GM19395 (cell line): ENCODE measurements at regions not wholly inside any gene's neighbourhood (a gene's known extent, or its start where the extent isn't known, plus 50 kb on each side); places are given as distances from the start of the nearest gene placed in this dataset.

ENCODE experiments used
- ATAC-seq: cut with Tn5 transposase; IDR thresholded peaks from one replicate; pipeline ENCODE4 v1.9.1; 2021; ENCODE audit warnings: mild to moderate bottlenecking, moderate library complexity; ENCODE audit not compliant: unreplicated experiment

DNA sequence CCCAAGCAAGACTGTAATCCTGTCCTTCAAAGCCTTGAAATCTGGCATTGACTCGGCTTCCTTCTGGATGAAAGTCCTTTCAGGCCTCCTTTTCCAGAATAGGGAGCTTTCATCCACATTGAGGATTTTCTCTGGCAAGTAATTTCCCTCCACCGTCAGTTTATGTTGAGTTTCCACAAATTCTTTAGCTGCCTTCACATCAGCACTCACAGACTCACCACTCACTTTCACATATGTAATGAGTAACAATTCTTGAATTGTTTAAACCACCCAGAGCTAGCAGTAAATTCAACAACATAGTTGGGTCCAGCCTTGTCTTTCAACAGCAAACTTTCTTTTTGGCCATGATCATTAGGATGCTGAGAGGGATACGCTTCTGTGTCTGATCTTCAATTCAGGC, 84.3 kb upstream of the PRDM11 start:
- ATAC-seq, result no peak

DNA sequence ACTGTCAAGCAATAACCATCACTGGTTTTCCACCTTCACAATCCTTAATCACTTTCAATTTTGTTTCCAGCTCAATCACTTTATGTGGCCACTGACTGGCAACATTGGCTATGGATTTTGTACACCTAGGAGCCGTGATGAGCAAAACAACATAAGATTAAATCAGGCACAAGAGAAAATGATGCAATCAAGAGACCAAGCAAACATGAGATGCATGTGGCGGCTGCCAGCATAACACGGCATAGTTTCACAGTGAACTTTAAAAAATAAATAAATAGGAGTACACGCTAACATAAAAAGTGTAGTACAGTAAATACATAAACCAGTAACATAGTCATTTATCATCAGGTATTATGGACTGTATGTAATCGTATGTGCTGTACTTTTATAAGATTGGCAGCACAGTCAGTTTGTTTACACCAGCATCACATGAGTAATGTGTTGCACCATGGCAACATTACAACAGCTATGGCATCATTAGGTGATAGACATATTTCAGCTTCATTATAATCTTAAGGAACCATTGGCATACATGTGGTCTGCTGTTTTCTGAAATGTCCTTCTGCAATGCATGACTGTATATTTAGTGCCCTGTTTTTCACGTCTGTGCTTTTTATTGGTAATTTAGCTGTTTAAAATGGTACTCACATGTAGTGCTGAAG, 83.3 kb upstream of the PRDM11 start:
- ATAC-seq, result no peak

DNA sequence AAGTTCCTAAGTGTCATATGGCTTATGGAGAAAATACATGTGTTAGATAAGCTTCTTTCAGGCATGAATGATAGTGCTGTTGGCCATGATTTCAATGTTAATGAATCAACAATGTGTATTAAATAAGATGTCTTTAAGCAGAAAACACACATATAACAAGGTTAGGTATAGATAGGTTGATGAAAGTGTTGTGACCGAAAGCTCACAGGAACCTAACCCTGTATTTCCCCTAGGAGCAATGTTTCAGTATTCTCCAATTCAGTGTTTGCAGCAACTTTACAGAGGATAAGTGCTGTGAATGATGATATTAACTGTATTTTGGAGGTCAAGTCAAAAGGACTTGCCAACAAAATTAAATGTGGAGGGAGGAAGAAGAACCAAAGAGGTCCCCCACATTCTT, 82.8 kb upstream of the PRDM11 start:
- no peak for ATAC-seq

DNA sequence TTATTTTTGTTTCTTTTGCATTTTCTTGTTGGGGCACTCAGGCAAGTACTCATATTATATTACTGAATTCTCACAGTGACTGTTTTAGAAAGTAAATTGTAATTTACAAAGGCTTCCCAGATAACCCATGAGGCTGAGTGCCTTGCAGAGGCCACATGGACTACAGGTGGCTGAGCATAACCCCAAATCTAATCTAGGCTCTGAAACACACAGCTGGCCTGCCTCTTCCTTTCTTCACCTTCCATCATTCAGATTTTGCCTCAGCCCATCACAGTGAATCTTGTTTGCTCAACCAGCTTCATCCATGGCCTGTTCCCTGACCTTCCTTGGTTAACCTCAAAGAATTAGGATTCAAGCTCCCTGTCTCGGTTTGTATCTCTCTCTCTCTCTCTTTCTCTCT, 78.5 kb upstream of the PRDM11 start:
- ATAC-seq, result no peak

DNA sequence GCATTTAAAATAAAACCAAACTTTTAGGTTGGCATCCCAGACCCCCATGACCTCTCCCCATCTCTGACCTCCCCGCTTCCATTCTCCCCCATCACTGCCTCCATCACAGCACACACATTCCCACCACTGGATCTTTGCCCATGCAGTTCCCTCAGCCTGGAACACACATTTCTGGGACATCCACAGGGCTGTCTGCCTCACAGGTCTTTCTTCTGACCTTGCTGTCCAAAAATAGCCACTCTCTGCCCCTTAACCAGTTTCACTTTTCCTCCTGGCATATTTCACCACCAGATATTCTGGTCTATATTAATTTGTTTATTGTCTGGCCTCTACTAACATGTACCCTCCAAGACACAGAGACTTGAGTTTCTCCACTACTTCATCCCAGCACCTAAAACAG, 75.2 kb upstream of the PRDM11 start:
- ATAC-seq, result no peak

DNA sequence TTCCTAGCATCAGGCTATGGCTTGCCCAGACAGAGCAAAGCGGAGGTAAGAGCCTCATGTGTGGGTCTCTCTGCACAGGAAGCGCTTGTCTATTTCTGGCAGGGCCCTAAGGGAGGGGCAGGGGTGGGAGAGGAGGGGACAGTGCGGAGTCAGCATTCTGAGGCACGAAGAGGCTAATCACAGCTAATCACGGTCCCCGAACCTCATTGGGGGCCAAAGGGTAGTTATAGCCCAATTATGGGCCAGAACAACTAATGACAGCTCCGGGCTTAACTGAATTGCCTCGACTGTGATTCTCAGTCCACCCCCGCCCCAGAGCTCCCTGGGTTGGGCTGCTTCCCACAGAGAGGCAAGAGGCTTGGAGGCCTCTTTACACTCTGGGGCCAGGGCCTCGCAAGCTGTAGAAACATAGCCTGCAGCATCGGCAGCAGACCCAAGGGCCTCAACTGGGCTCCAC, 72.7 kb upstream of the PRDM11 start:
- ATAC-seq, result no peak

DNA sequence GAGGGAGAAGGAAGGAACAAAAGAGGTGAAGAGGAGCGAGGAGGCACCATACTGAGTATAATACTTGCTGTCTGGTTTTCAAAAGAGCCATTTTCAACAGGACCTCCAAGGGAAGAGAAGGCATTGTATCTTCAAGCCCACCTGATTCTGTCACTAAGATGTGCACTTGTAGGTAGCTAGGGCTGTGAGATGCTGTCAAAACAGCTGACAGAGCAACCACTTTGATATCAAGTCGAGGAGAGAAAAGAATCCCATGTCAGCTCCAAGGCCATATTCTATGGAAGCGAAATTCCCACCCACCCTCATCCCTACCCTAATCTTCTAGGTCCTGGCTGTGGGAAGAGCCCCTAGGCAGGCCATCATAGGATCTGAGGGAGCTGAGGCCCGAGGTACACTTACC, 70.9 kb upstream of the PRDM11 start:
- ATAC-seq, result no peak

DNA sequence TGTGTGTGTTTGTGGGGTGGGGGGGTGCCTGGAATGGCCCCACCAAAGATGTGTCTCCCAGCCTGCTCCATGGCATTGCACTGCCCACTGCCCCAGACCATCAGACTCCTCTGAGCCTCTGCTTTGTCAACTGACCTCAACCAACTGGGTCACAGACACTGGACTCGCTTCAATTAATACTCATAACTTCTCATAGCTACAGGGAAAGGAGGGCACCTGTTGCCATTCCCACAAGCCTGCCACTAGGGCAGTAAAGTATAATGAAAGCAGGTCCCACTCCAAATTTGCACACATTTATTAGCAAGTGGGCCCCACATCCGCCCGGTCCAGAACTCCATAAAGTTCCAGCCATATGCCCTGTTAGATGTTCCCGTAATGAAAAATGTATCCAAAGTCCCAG, 70.5 kb upstream of the PRDM11 start:
- ATAC-seq, result no peak

DNA sequence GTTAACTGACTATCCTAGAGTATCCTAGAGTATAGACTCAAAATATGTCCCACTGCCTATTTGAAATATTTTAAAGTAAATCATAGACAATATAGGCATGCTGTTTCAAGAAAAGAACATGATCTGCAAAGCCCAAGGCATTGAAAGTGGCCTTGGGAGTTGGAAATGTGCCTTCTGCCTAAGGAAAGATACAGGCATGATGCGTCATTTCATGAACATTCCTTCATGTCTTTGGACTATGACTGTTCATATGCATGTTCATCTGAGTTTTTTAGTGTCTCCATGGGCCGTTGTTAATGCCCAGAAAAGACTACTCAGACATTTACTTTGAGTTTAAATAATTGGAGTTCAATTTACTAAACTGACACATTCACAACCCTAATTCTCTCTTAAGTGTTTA, 69.7 kb upstream of the PRDM11 start:
- no peak for ATAC-seq

DNA sequence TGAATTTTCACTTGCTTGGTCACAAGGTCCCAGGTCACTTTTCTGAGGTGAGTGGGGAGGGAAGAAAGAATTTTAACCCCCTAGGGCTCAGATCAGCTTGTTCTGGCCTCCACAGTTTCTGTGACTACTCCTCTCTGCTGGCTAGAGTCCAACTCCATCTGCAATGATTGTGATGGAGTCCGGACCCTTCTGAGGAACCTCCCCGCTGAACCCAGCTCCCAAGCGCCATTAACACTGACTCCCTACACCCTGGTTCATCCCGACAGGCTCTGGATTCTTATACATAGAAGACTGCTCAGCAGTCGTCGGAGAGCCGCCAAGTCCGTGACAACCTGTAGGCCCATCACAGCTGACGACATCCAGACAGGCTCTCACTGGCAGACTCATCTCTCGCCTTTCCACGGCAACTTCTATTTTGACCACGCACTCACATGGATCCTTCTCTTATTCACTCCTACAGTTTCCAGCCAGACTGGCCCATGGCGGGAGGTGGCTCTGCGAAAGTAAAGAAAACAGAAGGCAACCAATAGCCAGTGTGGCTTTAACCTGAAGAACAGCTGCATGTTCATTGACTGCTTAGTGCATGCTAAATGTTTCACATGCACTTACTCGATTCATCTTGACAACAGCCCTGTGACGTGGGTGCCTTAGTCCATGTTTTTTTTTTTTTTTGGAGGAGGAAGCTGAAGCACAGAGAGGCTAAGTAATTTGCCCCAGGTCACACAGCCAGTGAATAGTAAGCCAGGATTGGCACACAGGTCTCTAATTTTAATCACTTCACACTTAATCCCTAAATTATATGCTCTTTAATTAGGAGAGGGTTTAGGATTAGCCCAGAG, 68.0 kb upstream of the PRDM11 start:
- no peak for ATAC-seq

DNA sequence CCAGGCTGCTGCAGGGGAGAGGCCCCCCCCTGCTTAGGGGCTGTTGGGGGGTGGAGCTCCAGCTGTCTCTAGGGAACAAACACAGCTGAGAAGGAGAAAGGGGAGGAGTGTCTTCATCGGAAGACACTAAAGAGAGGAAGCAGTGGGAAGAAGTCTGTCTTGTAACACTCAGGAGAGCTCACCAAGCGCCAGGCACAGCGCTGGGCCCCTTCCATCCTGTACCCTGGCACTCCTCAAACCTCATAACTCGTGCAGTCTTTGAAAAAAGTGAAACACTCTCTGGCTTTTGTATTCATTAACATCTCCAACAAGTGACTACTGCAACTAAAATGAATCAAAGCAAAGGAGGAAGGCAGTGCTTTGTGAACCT, 67.4 kb upstream of the PRDM11 start:
- no peak for ATAC-seq

DNA sequence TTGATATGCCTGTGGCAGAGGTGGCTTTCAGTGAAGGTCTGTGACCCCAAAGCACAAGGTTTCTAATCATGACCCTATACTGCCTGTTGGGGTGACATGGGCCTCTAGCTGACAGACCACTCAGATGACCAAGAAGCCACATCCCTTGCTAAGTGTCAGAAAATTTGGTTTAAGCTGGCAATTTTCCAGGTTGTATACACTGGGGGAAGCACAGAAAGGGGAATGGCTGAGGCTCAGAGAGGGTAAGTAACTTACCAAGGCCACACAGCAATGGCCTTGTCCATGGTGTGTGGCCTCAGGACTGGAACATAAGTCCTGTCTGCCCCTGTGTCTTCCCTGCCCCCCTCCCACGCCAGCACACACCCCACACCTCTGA, 66.9 kb upstream of the PRDM11 start:
- no peak for ATAC-seq

DNA sequence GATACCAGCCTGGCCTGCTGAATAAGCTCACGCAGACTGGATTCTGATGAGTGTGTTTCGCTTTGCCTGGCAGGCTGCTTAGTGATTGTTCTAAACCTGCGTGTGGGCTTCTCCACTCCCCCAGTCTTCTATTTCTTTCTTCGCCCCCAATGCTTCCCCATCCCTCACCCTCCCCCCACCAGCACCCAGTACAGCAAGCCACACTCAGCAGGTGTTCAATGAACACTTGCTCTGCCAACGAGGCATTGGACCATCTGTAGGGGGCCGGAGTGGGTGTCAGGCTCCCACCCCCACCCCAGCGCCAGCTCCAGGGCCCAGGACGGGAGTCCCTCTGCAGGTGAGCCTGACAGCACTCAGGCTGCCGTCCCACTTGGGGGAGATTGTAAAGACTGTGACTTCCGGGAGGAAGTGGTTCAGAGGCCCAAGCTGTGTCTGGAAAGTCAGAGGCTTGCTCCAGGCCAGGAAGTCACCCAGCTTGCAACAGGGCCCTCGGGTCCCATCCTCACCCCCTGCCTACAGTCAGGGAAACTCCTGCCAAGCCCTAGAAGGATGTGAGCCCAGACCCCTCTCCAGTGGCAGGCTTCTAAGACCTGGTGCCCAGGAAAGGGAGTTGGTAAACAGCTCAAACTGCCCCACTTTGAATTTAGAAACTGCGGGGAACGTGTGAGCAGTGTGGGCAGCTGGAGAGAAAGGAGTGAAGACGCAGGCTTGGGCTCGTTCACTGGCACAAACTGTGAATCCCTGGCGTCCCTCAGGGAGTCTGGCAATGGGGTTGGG, 66.3 kb upstream of the PRDM11 start:
- peak; percentile 66 for ATAC-seq

DNA sequence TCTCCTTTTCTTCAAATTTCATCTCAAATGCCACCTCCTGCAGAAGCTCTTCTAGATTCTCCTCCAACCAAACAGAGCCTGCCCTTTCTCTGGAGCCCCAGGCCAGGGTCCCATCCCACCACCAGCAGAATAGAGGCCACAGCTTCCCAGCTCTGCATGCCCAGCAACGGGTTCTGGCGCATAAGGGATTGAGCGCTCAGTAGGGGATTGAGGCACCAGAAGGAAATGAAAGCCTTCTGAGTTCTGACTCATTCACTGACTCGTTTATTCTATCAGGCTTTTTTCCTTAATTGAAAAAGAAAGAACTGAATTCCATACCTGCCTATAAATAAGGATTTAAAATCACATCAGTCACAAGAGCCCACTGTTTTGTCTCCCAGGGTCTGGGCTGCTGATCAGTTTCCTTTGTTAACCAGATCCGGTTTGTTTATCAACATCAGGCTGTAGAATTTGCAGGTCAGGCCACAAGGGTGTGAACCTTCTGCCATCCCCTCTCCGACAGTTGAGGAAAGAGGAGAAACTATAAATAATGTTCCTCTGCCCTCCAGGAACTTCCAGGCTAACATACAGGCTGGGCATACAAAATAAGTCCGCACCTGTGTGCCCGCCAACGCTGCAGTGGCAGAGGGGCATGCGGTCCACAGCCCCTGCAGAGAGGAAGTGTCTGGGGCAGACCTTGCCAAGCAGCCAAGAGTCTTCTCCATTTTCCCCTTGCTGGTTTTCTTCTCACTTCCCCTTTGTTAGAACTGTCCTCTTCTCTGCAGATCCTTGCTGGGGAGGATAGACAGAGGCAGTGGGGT, 63.5 kb upstream of the PRDM11 start:
- ATAC-seq, result no peak

DNA sequence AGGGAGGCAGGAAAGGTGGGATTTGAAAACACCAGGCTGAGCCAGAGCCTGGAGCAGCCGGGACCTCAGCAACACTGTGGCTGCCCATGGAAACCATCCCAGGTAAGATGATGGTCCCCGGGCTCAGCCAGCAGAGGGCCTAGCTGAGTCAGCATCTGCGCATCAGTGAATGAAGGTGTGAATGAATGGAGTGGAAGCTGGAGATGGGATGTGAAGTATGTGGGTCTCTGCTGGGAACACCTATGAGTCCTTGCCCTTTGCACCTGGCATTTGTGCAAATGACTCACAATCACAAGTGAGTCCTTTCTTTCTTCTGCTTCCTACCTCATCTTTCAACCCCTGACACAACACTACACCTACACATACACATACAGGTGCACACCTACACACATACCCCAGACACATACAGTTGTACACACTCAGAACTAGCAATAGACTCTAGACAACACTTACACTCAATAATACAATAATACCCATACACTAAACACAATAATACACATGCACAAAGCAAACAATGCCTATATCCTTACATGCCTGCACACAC, 62.8 kb upstream of the PRDM11 start:
- no peak for ATAC-seq

DNA sequence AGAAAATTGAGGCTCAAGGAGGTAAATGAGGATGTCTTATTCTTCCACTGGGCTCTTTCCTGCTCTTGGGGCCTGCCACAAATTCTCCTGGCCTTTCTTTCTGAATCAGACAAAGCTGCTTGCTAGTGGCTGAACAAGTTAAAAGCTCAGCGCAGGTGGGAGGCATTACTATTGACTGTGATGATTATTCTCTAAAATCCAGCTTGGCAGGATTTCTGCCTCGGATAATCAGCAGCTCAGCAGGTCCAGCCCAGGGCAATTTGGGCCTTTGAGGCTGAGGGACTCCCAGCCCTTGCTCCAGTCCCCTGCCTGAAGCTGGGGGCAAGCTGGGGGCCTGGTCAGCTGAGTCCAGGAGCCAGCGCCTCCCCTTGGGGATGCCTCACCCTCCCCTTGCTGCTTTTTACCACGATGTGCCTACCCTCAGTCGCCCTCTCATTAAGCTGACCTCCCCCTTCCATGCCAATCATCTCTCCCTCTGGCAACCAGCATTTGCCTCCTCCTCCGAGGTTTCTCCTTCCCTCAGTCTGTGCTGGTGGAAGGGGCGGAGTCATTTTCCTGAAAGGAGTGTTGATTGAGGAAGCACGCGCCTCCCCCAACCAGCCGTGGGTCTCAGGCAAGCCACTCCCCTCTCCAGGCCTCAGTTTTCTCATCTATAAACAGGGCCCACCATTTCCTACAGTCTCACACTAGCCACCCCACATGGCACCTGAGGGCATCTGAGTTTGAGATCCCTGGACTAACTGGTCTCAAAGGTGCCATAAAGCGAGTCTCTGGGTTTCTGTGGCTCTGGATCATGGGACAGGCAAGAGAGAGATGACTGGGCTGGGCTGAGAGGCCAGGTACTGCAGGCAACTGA, 60.6 kb upstream of the PRDM11 start:
- no peak for ATAC-seq

DNA sequence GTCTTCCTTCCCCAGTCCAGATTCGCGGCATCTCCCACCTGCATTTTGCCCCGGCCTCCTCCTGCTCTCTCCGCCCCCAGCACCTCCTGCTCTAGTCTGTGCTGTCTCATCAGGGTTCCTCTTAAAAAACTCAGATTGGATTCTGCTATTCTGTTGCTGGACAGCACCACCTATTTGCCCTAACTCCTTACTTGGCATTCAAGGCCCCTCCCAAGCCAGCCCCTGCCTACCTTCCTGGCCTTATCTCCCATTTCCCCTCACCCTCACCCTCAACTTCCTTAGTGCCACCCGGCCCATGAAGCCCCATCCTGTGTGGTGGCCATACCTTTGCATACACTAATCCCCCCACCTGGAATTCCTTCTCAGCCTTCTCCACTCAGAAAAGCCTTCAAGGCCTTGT, 59.9 kb upstream of the PRDM11 start:
- ATAC-seq, result no peak

DNA sequence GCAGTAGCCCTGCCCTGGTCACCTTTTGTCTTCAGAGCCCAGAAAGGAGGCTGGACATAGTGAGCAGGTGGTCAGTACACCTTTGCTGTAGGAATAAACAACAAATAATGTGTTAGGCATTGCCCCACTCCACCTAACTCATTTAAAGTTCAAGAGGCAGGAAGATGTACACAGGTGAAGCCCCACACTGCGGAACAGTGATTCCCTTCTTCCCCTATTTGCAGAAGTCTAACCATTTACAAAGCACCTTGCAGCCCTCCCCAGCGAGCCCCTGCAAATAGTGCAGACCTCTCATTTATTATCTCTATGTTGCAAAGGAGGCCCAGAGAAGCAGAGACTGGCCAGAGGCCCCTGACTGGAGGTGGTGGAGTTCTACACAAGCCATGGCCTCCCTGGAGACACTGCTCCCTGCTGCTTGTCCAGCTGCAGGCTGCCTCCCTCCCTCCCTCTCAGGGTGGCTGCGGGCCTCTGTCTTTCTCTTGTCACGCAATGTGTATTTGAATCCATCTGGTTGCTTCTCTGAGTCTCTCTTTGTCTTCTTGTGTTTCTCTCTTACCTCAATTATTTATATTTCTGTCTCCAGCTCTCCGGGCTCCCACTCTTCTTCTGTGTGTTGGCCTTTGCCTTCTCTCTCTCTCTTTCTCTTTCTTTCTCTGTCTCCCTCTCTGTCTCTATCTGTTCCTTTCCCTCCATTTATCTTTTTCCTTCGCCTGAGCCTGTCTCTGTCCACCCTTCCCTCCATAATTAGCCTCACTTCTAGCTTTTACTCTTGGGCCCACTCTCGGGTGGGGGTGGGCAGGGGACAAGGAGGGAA, 59.1 kb upstream of the PRDM11 start:
- ATAC-seq, result no peak

DNA sequence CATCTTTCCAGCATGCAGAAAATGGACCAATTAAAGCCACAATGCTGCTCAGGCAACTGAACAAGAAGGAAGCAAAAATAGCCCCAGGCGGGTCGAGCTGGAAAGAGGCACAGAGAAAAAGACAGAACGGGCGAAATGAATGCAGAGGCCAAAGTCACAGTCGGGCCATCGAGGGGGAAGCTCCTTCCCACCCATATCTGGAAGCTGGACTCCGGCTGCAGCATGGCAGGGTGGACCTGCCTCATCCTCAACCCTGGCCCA, 58.6 kb upstream of the PRDM11 start:
- no peak for ATAC-seq
